Naive B cell (primary cell): ENCODE measurements at regions not wholly inside any gene's neighbourhood (a gene's known extent, or its start where the extent isn't known, plus 50 kb on each side); places are given as distances from the start of the nearest gene placed in this dataset.

Experiments used
- ATAC-seq, 2 donors: fragments of 150-1000 bp; cut with Tn5 transposase; 2 replicates each; pipeline ENCODE4 v1.10.0; 2021; ENCODE audit warnings: low read depth in 2 of 2, mild to moderate bottlenecking in 2 of 2, moderate library complexity in 2 of 2
- DNase-seq: peaks from one replicate; pipeline ENCODE4 v3.0.0; 2022
- H3K27ac Mint-ChIP-seq, 6 donors: one replicate each; pipeline ENCODE4 v1.8.0; 2020 to 2022; ENCODE audit warnings: mild to moderate bottlenecking in 6 of 6, mixed read lengths in 6 of 6, moderate library complexity in 5 of 6, inconsistent platforms in 2 of 6
- H3K27me3 Mint-ChIP-seq, 3 donors: one replicate each; pipeline ENCODE4 v1.8.0; 2021 to 2022; ENCODE audit warnings: mixed read lengths in 3 of 3, mild to moderate bottlenecking in 1 of 3
- H3K36me3 Mint-ChIP-seq, 2 donors: one replicate each; pipeline ENCODE4 v1.8.0; 2020 to 2022; ENCODE audit warnings: mixed read lengths in 2 of 2, inconsistent platforms in 1 of 2, mild to moderate bottlenecking in 1 of 2
- H3K4me1 Mint-ChIP-seq, 3 donors: one replicate each; pipeline ENCODE4 v1.8.0; 2020 to 2022; ENCODE audit warnings: mixed read lengths in 3 of 3, inconsistent platforms in 1 of 3, mild to moderate bottlenecking in 1 of 3, moderate library complexity in 1 of 3
- H3K4me3 Mint-ChIP-seq, 8 donors: one replicate each; pipeline ENCODE4 v1.8.0; 2020 to 2022; ENCODE audit warnings: mild to moderate bottlenecking in 8 of 8, mixed read lengths in 8 of 8, moderate library complexity in 8 of 8, inconsistent platforms in 2 of 8
- H3K9me3 Mint-ChIP-seq, 7 donors: one replicate each; pipeline ENCODE4 v1.8.0; 2020 to 2022; ENCODE audit warnings: mixed read lengths in 7 of 7, mild to moderate bottlenecking in 5 of 7, inconsistent platforms in 2 of 7, moderate library complexity in 1 of 7

DNA sequence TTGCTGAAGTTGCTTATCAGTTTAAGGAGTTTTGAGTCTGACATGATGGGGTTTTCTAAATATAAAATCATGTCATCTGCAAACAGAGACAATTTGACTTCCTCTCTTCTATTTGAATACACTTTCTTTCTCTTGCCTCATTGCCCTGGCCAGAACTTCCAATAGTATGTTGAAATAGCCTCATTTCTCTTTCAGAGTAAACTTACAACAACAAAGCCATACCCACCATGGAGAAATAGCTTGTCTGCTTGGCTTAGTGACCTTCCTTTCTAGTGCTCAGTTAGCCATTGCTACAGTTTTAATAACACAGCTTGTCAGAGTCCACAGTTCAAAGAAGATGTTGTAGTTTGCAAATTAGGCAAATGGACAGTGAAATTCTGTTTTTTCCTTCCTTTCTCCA is 228.0 kb downstream of the ETAA1 start:
- no peaks in the 10 kb centered on the region for H3K4me1 Mint-ChIP-seq
- H3K4me3 Mint-ChIP-seq, result no peak overlapping the region

DNA sequence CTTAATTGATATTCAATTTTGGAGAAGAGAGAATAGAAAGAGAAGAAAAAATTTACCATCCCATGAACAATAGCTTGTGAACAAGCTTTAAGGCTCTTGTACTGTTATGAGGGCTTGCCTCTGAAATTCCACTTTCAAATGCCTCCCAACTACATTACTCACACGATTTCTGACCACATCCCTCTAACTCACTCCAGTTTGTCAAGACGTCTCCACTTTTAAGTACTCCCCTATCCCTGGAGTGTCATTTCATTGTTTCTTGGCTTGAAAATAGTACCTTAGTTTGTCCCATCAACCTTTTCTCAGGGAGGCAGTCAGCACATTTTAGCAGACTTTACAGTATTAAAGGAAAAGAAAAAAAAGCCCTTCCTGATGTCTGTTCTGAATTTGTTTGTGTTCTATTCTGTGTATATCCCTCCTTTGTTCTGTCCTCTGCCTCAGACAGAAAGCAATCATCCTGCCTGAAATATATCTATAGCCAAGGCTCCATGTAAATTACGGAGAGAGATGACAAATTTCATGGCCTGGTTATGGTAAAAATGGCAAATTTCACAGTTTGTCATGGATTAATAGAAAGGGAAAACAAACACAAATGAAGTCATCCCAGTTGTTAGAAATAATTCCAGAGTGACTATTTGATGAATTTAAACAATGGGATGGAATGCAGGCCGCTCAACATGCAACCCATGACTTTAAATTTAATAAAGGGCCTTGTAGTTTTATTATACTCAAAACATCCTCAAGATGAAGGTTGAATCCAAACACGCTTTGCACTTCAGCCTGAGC is 228.8 kb downstream of the ETAA1 start:
- Mint-ChIP-seq H3K9me3 (peaks cover 0 to 12% (median 4%) of the 10 kb centered on the region in 7 donors), H3K4me1 (no peaks in the 10 kb centered on the region)

More for the DNA sequence above, 228.0 kb downstream of the ETAA1 start:
- H3K27me3 Mint-ChIP-seq, result peaks cover 4 to 15% (median 9%) of the 10 kb centered on the region in 3 donors
- no peak for DNase-seq
- H3K9me3 Mint-ChIP-seq, result peaks cover 0 to 12% (median 4%) of the 10 kb centered on the region in 7 donors
- H3K36me3 Mint-ChIP-seq, result no peaks in the 10 kb centered on the region
- no peak for ATAC-seq
- H3K27ac Mint-ChIP-seq, result no peak overlapping the region

DNA sequence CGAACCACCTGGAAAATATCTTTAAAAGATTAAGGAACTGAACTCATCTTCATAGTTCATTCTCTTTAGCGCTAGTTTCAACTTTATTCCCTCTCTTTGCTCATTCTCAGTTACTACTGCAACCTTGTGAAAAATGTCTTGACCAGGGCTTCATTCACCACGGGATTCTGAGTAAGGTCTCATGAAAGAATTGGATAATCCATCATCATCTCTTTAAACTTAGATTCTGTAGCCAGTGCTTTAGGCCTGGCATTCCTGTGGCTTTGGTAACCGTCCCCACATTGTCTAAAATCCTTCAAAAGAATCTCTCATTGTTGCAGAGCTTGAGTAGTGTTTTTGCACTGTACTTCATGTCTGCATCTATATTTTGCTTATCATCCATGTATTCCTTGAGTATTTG is 229.5 kb downstream of the ETAA1 start:
- H3K4me1 Mint-ChIP-seq, result no peaks in the 10 kb centered on the region
- no peak for DNase-seq
- no peak overlapping the region for H3K4me3 Mint-ChIP-seq
- no peak overlapping the region for H3K27ac Mint-ChIP-seq
- H3K36me3 Mint-ChIP-seq, result no peaks in the 10 kb centered on the region
- H3K27me3 Mint-ChIP-seq, result peaks cover 4 to 21% (median 9%) of the 10 kb centered on the region in 3 donors
- no peak for ATAC-seq
- peaks cover 0 to 12% (median 4%) of the 10 kb centered on the region in 7 donors for H3K9me3 Mint-ChIP-seq

More for the DNA sequence above, 228.8 kb downstream of the ETAA1 start:
- H3K4me3 Mint-ChIP-seq, result no peak overlapping the region
- ATAC-seq (no peak), DNase-seq (no peak)
- H3K27me3 Mint-ChIP-seq, result peaks cover 4 to 15% (median 9%) of the 10 kb centered on the region in 3 donors
- no peak overlapping the region for H3K27ac Mint-ChIP-seq
- no peaks in the 10 kb centered on the region for H3K36me3 Mint-ChIP-seq

DNA sequence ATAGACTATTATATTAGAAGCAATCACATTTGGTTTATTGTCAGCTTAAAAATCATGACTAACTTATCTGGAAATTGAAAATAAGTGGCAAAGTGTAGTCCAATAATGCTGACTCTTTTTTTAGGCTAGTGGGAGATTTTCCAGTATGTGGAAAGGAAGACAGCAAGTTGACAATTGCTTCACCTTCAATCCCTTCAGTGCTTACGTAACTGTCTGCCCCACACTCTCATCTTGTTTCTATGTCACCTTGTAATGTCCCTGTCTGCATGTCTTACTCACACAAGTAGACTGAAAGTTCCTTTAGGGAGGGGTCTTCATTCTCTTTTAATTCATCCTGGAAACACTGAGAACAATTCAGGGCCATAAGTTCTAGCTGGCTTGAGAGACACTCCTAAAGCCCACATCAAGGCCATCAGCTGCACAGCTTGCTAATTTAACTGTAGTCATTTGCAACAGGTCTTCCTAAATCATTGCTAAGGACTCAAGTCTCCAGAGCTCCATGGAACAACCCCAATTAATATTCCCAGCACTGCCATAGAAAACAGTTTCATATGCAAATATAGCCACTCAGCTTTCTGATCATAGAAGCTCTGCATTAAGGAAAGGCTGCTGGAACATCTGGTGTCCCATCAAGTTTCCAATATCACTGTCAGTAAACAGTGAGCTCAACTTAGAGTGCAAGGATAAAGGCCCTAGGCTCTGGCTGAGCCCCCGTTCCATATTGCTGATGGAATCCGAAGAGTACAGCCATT is 230.5 kb downstream of the ETAA1 start:
- Mint-ChIP-seq H3K27me3 (peaks cover 4 to 24% (median 9%) of the 10 kb centered on the region in 3 donors), H3K4me3 (no peak overlapping the region)
- no peak for DNase-seq

DNA sequence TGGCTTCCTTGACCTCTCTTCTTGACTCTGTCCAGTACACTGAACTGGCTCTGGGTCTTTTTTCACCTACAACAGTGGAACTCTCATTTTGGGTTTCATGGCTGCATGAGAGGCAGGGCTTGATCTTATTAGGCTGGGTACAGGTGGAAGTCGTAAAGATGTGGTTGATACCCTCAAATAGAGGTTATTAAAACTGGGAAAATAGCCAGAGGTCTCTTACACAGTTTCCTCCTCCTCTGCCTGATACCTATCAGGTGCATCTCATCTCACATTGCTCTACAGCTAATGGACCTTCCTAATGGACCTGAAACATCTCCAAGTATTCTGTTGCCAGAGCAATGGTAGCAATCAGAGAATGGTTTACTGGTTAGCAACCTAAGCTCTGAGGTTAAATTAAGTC is 231.8 kb downstream of the ETAA1 start:
- H3K9me3 Mint-ChIP-seq, result peaks cover 0 to 10% (median 2%) of the 10 kb centered on the region in 7 donors
- no peak for DNase-seq
- H3K27me3 Mint-ChIP-seq, result peaks cover 4 to 24% (median 5%) of the 10 kb centered on the region in 3 donors
- H3K4me3 Mint-ChIP-seq, result no peak overlapping the region
- no peaks in the 10 kb centered on the region for H3K4me1 Mint-ChIP-seq
- no peaks in the 10 kb centered on the region for H3K36me3 Mint-ChIP-seq
- H3K27ac Mint-ChIP-seq, result no peak overlapping the region
- no peak for ATAC-seq

More for the DNA sequence above, 230.5 kb downstream of the ETAA1 start:
- Mint-ChIP-seq H3K4me1 (no peaks in the 10 kb centered on the region), H3K9me3 (peaks cover 0 to 12% (median 4%) of the 10 kb centered on the region in 7 donors), H3K27ac (no peak overlapping the region), H3K36me3 (no peaks in the 10 kb centered on the region)
- no peak for ATAC-seq

DNA sequence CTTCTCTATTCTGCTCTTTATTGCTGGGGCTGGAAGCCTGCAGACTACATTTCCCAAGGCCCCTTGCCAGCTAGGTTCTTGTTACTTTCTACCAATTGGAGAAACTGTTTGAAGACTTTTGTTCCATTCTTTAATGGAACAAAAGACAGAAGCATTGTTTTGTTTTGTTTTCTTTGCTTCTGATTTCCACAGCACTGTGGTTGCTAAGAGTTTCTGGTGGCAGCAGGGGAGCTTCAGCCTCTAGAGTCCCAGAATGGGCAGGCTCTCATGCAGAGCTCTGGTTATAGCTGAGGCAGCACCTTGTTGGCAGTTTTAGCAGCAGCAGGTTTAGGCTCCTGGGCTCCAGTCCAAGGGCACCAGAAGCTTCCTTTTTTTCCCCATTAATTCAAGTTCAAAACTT is 234.3 kb downstream of the ETAA1 start:
- no peak overlapping the region for H3K27ac Mint-ChIP-seq
- H3K4me1 Mint-ChIP-seq, result no peaks in the 10 kb centered on the region
- no peak overlapping the region for H3K4me3 Mint-ChIP-seq
- H3K9me3 Mint-ChIP-seq, result peaks cover 0 to 6% (median 2%) of the 10 kb centered on the region in 7 donors
- no peak for DNase-seq
- no peaks in the 10 kb centered on the region for H3K36me3 Mint-ChIP-seq
- no peak for ATAC-seq
- peaks cover 0 to 9% (median 0%) of the 10 kb centered on the region in 3 donors for H3K27me3 Mint-ChIP-seq

DNA sequence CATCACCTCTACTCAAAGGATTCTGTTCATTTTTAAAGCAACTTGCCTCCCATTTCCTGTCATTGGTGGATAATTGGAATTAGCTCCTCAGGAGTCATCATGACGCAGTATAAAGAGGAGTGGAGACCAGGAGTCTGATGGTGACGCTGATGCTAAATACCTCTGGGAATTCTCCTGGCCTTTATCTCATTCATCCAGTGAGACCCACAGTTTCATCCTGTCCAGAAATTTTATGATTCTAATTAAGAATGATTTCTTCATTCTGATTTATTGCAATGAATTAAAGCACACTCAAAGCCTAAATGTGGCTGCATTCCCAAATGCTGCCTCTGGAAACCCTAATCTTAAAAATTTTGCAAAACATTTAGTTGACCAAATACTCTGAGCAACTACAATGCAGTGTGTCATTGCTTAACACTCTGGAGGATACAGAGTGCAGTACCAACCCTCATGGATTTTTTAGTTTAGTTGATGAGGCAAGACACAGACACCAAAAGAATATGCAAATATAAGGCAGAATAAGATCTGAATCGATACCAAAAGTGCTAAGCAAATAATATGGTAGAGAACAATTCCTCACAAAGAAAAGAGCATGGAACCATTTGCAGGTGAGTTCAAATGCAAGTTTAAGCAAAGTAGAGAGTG is 236.2 kb downstream of the ETAA1 start:
- Mint-ChIP-seq H3K36me3 (no peaks in the 10 kb centered on the region), H3K27me3 (peaks cover 0 to 9% (median 0%) of the 10 kb centered on the region in 3 donors), H3K4me1 (no peaks in the 10 kb centered on the region), H3K4me3 (no peak overlapping the region), H3K27ac (peak overlapping the region in 1 of 6 donors; percentile 65), H3K9me3 (peaks cover 0 to 4% (median 2%) of the 10 kb centered on the region in 7 donors)
- ATAC-seq, result no peak
- no peak for DNase-seq

DNA sequence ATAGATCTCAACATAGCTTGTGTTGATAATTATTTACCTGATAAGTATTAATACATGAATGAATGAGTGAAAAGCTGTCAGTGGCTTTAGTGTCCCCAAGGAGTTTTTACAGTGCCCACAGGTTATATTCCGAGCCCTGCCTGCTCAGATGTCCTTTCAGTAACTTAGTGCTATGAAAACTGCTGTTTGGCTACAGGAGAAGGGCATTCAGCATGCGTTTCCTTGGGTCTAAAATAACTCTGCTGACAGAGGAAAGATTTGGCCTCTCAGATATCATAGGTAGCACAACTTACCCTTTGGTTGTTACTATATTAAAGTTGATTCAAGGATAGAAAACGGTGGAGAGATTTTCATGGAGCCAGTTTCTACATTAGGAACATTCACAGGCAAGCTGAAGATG is 241.0 kb downstream of the ETAA1 start:
- Mint-ChIP-seq H3K4me1 (no peaks in the 10 kb centered on the region), H3K4me3 (no peak overlapping the region), H3K27me3 (peaks cover 0 to 7% (median 3%) of the 10 kb centered on the region in 3 donors), H3K27ac (no peak overlapping the region), H3K9me3 (peaks cover 0 to 4% (median 0%) of the 10 kb centered on the region in 7 donors), H3K36me3 (no peaks in the 10 kb centered on the region)
- ATAC-seq (no peak), DNase-seq (no peak)

DNA sequence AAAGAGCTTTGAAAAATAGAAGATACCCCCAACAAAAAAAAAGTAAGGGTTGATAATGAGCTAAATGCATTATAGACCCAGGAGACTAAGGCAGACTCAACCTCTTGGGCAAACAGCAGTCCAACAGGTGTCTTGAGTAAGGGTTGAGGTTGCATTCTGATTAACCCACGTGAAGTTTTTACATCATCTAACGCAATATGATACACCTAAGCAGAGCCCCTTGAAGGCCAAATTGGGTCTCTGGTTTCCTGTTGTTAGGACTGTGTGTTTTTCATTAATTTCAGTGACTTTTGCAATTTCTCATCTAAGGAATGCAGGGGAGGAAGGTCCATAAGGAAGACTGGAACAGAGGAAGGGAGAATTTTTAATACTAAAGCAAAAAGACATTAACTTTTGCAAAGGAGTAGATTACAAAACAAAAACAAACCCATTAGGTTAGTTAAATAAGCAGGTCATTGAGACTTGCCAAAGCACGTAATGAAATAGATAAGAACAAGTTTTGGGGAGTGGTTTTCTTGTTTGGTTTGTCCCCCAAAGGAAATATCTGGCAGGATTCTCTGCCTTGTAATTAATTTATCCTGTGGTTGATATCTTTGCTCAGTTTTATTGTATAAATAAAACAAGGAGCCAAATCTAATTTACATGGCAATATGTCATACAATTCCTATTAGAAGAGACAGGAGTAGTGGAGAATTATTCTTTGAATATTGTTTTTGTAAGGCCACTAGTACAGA is 244.3 kb downstream of the ETAA1 start:
- H3K27ac Mint-ChIP-seq, result no peak overlapping the region
- peaks cover 0 to 11% (median 5%) of the 10 kb centered on the region in 7 donors for H3K9me3 Mint-ChIP-seq
- no peak overlapping the region for H3K4me3 Mint-ChIP-seq
- DNase-seq (no peak), ATAC-seq (no peak)
- H3K4me1 Mint-ChIP-seq, result no peaks in the 10 kb centered on the region
- H3K27me3 Mint-ChIP-seq, result peaks cover 0 to 7% (median 6%) of the 10 kb centered on the region in 3 donors
- H3K36me3 Mint-ChIP-seq, result peaks cover 0 to 7% of the 10 kb centered on the region in 2 donors

DNA sequence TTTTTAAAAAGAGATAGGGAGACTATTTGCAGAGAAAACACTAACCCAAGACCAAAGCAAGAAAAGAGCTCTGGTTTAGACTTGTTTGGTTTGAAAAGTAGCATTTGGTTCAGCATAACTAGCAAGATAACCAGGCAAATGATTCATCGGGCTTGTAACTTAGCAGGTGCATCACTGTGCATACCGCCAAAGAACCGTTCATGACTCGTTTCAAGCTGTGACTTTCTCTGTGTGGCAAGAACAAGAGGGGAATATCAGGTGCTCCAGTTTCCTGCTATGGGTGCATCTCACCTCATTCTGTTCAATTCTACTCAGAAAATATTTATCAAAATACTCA is 244.9 kb downstream of the ETAA1 start:
- ATAC-seq (no peak), DNase-seq (no peak)
- H3K4me1 Mint-ChIP-seq, result no peaks in the 10 kb centered on the region
- H3K27me3 Mint-ChIP-seq, result peaks cover 0 to 7% (median 6%) of the 10 kb centered on the region in 3 donors
- H3K27ac Mint-ChIP-seq, result no peak overlapping the region
- H3K9me3 Mint-ChIP-seq, result peaks cover 4 to 16% (median 10%) of the 10 kb centered on the region in 7 donors
- H3K4me3 Mint-ChIP-seq, result no peak overlapping the region
- H3K36me3 Mint-ChIP-seq, result peaks cover 0 to 11% of the 10 kb centered on the region in 2 donors

DNA sequence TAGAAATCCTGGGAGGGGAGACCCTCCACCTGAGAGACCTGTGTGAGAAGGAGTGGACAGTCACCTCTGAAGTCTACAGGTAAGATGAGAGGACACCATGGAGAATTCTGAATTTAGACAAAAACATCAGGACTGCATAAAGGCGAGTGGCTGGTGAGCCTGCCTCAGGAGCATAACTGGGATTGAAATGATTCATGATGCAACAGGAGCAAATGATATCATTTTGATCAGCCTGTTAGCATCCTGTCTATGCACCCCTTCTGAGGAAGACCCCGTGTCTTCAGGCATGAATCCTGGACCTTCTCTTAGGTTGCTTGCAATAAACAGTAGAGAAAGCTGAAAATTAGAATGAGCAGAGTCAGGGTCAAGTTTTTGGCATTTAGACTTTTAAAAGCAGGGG is 245.8 kb downstream of the ETAA1 start:
- peaks cover 0 to 11% of the 10 kb centered on the region in 2 donors for H3K36me3 Mint-ChIP-seq
- H3K27ac Mint-ChIP-seq, result no peak overlapping the region
- ATAC-seq (no peak), DNase-seq (no peak)
- peaks cover 6 to 21% (median 11%) of the 10 kb centered on the region in 7 donors for H3K9me3 Mint-ChIP-seq
- H3K27me3 Mint-ChIP-seq, result peaks cover 0 to 7% (median 6%) of the 10 kb centered on the region in 3 donors
- no peaks in the 10 kb centered on the region for H3K4me1 Mint-ChIP-seq
- H3K4me3 Mint-ChIP-seq, result no peak overlapping the region

DNA sequence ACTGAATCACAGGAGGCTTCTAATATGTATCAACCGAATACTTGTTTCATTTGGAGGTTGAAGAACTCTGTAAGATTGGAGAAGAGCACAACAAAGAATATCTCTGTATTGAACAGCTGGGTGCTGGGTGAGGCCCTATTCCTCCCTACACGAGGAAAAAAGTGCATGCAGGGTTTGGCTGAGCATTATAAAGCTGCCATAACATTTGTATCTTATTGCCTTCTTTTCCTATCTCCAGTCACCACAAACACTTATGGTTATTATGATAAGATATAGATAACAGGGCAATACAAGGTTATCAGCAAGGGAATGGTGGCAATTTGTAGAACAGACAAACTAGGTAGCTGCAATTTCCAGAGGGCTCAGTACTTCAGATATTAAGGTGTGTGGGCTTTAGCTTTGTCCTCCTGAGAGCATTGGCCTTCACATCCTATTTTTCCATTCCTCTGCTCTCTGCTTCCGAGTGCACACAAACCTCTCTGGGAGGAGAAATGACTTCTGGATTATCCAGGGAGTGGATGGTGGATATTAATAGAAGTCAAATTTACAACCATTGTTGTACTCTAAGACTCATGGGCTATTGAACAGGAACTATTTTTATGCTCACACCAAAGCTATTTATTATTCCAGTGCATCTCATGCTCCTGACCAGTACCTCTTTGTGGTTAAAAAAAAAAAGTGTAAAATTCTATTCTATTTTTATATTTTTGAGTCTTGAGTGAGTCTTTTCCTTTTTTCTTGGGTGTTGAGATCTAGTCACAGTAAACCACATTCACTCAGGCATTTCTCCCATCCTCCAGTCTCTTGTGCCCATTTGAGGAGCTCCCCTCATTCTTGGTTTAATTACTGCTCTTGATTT is 248.4 kb downstream of the ETAA1 start:
- DNase-seq, result no peak
- Mint-ChIP-seq H3K4me3 (no peak overlapping the region), H3K4me1 (no peaks in the 10 kb centered on the region), H3K9me3 (peaks cover 6 to 22% (median 13%) of the 10 kb centered on the region in 7 donors), H3K36me3 (peaks cover 0 to 11% of the 10 kb centered on the region in 2 donors), H3K27me3 (peaks cover 0 to 12% (median 6%) of the 10 kb centered on the region in 3 donors), H3K27ac (no peak overlapping the region)
- ATAC-seq, result no peak
